ENCODE measurements at regions not wholly inside any gene's neighbourhood (a gene's known extent, or its start where the extent isn't known, plus 50 kb on each side); places are given as distances from the start of the nearest gene placed in this dataset.
A peak's percentile ranks its signal among the peaks of the same experiment; 100 is the strongest.

DNA sequence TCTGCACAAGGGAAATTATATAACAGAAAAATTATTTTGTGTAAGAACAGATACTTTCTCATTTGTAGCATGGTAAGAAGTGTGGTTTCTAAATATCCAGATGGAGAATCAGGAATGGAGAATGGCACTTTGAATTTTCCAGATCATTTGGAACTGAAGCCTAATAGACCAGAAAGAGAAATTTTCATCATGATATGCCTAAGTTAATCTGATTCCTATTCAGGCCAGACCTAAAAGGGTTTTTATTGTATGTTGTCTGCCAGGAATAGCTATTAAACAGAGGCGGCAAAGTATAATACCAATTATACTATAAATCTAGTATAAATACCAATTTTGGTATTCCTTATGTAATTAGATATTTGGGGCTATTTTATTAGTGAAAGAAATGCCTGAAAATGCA is 382.7 kb upstream of the FAR2 start:
- H3K4me3 ChIP-seq: no peak overlapping the region
- no peaks in the 10 kb centered on the region for H3K9me3 ChIP-seq
- no peak overlapping the region for H3K27ac ChIP-seq
- no peaks in the 10 kb centered on the region for H3K36me3 ChIP-seq (ENCODE audit: insufficient read depth in 1 of 2, low read depth in 1 of 2)
- ATAC-seq: no peak
- intact Hi-C loops (cut with DNase I): no loop called here
- 52 to 70% (median 61%) methylated on average over 1 of the region's 1 CpG for WGBS, 3 donors
- TF ChIP-seq, protein P1, sequence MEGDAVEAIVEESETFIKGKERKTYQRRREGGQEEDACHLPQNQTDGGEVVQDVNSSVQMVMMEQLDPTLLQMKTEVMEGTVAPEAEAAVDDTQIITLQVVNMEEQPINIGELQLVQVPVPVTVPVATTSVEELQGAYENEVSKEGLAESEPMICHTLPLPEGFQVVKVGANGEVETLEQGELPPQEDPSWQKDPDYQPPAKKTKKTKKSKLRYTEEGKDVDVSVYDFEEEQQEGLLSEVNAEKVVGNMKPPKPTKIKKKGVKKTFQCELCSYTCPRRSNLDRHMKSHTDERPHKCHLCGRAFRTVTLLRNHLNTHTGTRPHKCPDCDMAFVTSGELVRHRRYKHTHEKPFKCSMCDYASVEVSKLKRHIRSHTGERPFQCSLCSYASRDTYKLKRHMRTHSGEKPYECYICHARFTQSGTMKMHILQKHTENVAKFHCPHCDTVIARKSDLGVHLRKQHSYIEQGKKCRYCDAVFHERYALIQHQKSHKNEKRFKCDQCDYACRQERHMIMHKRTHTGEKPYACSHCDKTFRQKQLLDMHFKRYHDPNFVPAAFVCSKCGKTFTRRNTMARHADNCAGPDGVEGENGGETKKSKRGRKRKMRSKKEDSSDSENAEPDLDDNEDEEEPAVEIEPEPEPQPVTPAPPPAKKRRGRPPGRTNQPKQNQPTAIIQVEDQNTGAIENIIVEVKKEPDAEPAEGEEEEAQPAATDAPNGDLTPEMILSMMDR (IDR thresholded peaks at IDR 0.05): no peak
- no peaks in the 10 kb centered on the region for H3K4me1 ChIP-seq
- no peak for DNase-seq
- H3K27me3 ChIP-seq (ENCODE audit: insufficient read depth in 3 of 3, low read length in 2 of 3): no peaks in the 10 kb centered on the region

DNA sequence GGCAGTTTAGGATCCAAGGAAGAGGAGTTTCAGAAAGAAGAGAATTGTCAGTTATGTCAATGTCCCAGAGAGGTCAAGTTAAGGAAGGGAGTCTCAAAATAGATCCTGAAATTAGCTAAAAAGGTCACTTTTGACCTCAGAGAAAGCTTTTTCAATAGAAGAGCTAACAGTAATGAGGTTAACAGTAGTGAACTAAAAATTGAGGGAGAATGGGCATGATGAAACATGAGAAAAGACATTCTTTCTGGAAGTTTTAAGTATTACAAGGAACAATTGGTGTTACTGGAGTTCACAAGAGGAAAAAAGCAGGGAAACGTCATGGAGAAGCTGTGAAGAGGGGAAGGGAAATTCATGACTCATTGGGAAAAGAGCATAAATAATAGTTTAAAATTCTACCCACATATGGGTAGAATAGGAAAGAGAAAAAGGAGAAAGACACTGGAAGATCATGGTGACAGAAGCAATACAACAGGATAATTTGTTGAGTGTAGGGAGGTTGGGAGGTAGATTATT is 381.2 kb upstream of the FAR2 start:
- H3K27ac ChIP-seq: no peak overlapping the region
- TF ChIP-seq, protein P1 (IDR thresholded peaks at IDR 0.05): no peak
- WGBS, 3 donors: 17 to 24% (median 21%) methylated on average over 1 of the region's 1 CpG

GRCh38 chr12:28770322-28770721 is 378.8 kb upstream of the FAR2 start:
- no peaks in the 10 kb centered on the region for H3K4me1 ChIP-seq
- 55 to 69% (median 64%) methylated on average over 5 of the region's 5 CpGs for WGBS, 3 donors
- DNase-seq: no peak
- H3K4me3 ChIP-seq: no peak overlapping the region
- intact Hi-C loops (cut with DNase I): no loop called here
- TF ChIP-seq, protein P1 (IDR thresholded peaks at IDR 0.05): no peak
- H3K27me3 ChIP-seq (ENCODE audit: insufficient read depth in 3 of 3, low read length in 2 of 3): no peaks in the 10 kb centered on the region
- no peaks in the 10 kb centered on the region for H3K36me3 ChIP-seq (ENCODE audit: insufficient read depth in 1 of 2, low read depth in 1 of 2)
- peak in 3 of 4 donors; percentile 50 to 61 (median 53) for ATAC-seq
- no peak overlapping the region for H3K27ac ChIP-seq
- H3K9me3 ChIP-seq: no peaks in the 10 kb centered on the region

More for the DNA sequence above, 381.2 kb upstream of the FAR2 start:
- no peak for DNase-seq
- intact Hi-C loops (cut with DNase I): no loop called here
- Histone ChIP-seq H3K27me3 (ENCODE audit: insufficient read depth in 3 of 3, low read length in 2 of 3) (no peaks in the 10 kb centered on the region), H3K9me3 (no peaks in the 10 kb centered on the region), H3K4me3 (no peak overlapping the region), H3K36me3 (ENCODE audit: insufficient read depth in 1 of 2, low read depth in 1 of 2) (no peaks in the 10 kb centered on the region), H3K4me1 (no peaks in the 10 kb centered on the region)
- no peak for ATAC-seq

GRCh38 chr12:28771968-28772367 is 377.1 kb upstream of the FAR2 start:
- intact Hi-C loops (cut with DNase I): no loop called here
- Histone ChIP-seq H3K36me3 (ENCODE audit: insufficient read depth in 1 of 2, low read depth in 1 of 2) (no peaks in the 10 kb centered on the region), H3K9me3 (no peaks in the 10 kb centered on the region), H3K27ac (no peak overlapping the region), H3K27me3 (ENCODE audit: insufficient read depth in 3 of 3, low read length in 2 of 3) (no peaks in the 10 kb centered on the region), H3K4me1 (no peaks in the 10 kb centered on the region), H3K4me3 (no peak overlapping the region)
- TF ChIP-seq, protein P1 (IDR thresholded peaks at IDR 0.05): no peak
- no peak for ATAC-seq
- DNase-seq: no peak
- 48 to 50% (median 49%) methylated on average over 4 of the region's 4 CpGs for WGBS, 3 donors

GRCh38 chr12:28775556-28775955 is 373.5 kb upstream of the FAR2 start:
- no peak overlapping the region for H3K4me3 ChIP-seq
- ATAC-seq: no peak
- no peaks in the 10 kb centered on the region for H3K36me3 ChIP-seq (ENCODE audit: insufficient read depth in 1 of 2, low read depth in 1 of 2)
- intact Hi-C loops (cut with DNase I): no loop called here
- H3K4me1 ChIP-seq: no peaks in the 10 kb centered on the region
- no peaks in the 10 kb centered on the region for H3K9me3 ChIP-seq
- TF ChIP-seq, protein P1 (IDR thresholded peaks at IDR 0.05): no peak
- no peak for DNase-seq
- H3K27ac ChIP-seq: no peak overlapping the region
- H3K27me3 ChIP-seq (ENCODE audit: insufficient read depth in 3 of 3, low read length in 2 of 3): no peaks in the 10 kb centered on the region
- 94 to 97% (median 96%) methylated on average over 4 of the region's 4 CpGs for WGBS, 3 donors
